WI38 (cell line): ENCODE measurements at regions not wholly inside any gene's neighbourhood (a gene's known extent, or its start where the extent isn't known, plus 50 kb on each side); places are given as distances from the start of the nearest gene placed in this dataset.

Experiments used
- H3K4me3 ChIP-seq: 2 replicates; pipeline ENCODE4 v1.5.1; 2011; ENCODE audit warnings: low read depth, mild to moderate bottlenecking, control low read depth, low read length
- CTCF ChIP-seq: IDR thresholded peaks from 2 replicates; pipeline ENCODE4 v1.5.1; 2012; ENCODE audit warnings: low read depth, mild to moderate bottlenecking, control low read depth, low read length

- no peak overlapping the region for H3K4me3 ChIP-seq
Measured at GRCh38 chr17:77712578-77712977, 245.9 kb upstream of the TNRC6C start.

DNA sequence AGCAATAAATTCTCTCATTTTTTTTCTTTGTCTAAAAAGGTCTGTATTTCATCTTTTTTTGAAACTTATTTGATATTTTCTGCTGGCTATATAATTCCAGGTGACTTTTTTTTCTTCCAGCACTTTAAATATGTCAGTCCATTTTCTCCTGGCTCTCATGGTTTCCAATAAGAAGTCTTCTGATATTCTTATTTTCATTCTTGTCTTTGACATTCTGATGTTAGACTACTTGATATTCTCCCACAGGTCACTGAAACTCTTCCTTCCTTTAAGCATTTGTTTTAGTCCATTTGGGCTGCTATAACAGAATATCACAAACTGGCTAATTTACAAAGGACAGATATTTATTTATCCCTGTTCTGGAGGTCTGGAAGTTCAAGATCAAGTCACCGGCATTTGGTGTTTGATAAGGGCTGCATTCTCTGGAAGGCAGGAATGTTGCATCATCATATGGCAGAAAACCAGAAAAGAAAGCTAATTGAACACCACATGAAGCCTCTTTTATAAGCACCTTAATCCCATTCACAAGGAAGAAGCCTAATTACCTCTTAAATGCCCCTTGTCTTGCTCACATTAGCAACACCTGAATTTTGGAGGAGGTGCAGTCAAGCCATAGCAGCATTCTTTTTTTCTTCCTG lies 242.1 kb upstream of the TNRC6C start:
- TF ChIP-seq CTCF, result no peak
- no peak overlapping the region for H3K4me3 ChIP-seq

More at GRCh38 chr17:77712578-77712977, 245.9 kb upstream of the TNRC6C start:
- no peak for TF ChIP-seq CTCF

DNA sequence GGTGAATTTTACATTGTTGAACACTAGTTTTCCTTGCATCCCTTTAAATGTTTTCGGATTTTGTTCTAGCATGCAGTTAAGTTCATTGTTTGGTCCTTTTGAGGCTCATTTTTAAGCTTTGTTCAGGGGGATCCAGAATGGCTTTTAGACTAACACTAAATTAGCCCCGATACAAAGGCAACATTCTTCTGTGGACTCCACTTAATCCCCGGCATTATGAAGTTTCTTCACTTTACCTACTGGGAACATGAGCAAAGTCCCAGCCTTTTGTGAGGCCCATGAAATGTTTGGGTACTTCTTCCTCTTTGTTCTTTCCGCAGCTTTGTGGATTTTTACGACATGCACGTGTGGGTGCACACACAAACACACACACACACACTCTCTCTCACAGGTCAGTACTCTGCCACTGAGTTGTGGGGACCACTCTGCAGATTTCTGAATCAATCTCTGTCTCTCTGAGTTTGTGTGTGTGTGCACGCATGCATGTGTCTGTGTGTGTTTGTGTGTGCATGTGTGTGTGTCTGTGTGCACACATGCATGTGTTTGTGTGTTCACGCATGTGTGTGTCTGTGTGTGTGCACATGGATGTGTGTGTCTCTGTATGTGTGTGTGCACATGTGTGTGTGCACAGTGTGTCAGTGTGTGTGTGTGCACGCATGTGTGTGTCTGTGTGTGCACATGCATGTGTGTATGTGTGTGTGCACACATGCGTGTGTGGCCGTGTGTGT lies 240.4 kb upstream of the TNRC6C start:
- TF ChIP-seq CTCF, result no peak
- H3K4me3 ChIP-seq, result no peak overlapping the region

DNA sequence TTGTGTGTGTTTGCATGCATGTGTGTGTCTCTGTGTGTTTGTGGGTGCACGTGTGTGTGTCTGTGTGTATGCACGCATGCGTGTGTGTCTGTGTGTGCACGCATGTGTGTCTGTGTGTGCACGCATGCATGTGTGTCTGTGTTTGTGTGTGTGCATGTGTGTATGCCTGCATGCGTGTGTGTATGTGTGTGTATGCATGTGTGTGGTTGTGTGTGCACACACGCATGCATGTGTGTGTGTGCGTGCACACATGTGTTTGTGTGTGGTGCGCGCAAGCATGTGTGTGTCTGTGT lies 239.9 kb upstream of the TNRC6C start:
- no peak for TF ChIP-seq CTCF
- no peak overlapping the region for H3K4me3 ChIP-seq

DNA sequence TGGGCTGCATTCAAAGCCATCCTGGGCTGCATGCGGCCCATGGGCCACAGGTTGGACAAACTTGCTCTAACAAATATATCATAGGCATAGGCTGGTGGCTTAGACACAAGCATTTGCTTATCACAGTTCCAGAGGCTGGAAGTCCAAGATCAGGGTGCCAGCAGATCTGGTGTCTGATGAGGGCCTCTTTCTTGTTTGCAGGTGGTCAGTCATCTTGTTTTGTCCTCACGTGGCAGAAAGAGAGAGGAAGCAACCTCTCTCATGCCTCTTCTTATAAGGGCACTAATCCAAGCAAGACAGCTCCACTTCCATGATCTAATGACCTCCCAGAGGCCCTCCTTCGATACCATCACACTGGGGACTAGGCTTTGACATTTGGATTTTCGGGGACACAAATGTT lies 238.7 kb upstream of the TNRC6C start:
- no peak overlapping the region for H3K4me3 ChIP-seq
- TF ChIP-seq CTCF, result no peak

DNA sequence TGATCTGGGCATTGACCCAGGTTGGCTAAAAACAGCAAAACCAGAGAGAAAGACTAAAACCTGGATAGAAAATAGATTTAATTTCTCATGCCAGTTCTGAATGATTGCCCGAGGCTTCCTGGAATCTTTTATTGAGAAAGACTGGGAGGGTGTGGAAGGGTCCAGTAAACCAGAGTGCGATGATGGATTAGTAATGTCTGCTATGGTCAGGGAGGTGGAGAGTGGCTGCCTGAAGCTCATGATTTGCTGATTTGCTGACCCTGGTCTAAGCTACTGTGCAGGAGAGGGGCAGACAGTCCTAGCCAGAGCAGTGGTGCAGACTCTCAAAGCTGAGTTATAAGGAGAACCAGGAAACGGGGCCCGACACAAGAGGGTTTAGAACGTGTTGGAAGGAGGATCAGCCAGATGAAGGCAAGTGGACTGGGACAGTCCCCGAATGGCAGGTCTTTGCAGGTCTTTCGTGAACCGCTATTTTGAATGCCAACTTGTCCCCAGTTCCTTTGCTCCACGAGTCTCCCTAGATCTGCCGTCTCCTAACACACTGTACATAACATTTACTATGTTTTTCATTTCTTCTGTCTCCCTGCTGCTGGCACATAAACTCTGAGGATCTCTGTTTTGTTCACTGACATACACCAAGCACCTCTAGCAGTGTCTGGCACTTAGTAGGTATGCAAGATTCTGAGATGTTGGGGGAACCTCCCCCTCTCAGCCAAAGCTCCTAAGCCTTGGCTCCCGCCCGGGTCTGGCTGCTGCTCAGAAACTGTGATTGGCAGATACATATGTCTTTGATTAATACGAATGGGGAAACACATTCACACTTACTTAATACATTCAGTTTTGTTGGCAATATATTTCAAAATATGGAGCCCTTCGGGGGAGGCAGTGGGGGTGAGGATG lies 237.3 kb upstream of the TNRC6C start:
- no peak overlapping the region for H3K4me3 ChIP-seq
- no peak for TF ChIP-seq CTCF

DNA sequence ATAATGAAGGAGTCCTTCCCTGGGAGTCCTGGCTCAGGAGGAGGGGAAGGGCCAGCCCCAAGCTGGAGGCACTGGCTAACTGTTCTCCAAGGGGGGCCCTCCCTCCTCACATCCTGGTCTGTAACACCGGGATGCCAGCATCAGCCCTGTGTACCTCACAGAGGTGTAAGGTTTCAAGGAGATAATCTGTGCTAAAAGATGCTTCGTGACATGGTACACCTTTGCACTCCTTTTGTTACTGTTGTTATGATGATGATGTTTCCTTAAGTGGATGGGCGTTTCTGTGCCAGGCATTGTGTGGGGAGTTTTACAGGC lies 236.7 kb upstream of the TNRC6C start:
- TF ChIP-seq CTCF, result no peak
- H3K4me3 ChIP-seq, result no peak overlapping the region
